CD4-positive, alpha-beta T cell (primary cell): ENCODE measurements at regions not wholly inside any gene's neighbourhood (a gene's known extent, or its start where the extent isn't known, plus 50 kb on each side); places are given as distances from the start of the nearest gene placed in this dataset.
"Not testable (repeated sequence)": the region's sequence is repeated elsewhere in the genome, so short reads cannot be mapped to it uniquely, and the experiment has no call there.

ENCODE experiments used
- ATAC-seq: fragments of 200-7000 bp; cut with Tn5 transposase; one replicate; pipeline ENCODE4 v1.10.0; 2022; ENCODE audit warnings: mild to moderate bottlenecking; ENCODE audit not compliant: poor library complexity
- CTCF ChIA-PET: fragments of 350-600 bp; sonication (Branson Sonifier 250); formaldehyde crosslinking; loops from one replicate; lab custom pipeline; 2021; ENCODE audit warnings: antibody characterized with exemption, inconsistent platforms; lab: Charles Lee
- POLR2A ChIA-PET: fragments of 350-600 bp; sonication (Branson Sonifier 250); formaldehyde crosslinking; loops from one replicate; lab custom pipeline; 2021; ENCODE audit warnings: antibody characterized with exemption, inconsistent platforms; lab: Charles Lee
- DNase-seq, 14 experiments: peaks; one replicate each; pipeline ENCODE4 v3.0.0-alpha.2; 2013 to 2020; ENCODE audit warnings: mixed read lengths in 2 of 14
- H3K27ac ChIP-seq, 2 donors: one replicate each; pipeline versions ENCODE4 v1.5.1 to v1.7.0; 2013; ENCODE audit warnings: low read length in 2 of 2, low read depth in 1 of 2, mild to moderate bottlenecking in 1 of 2
- H3K27me3 ChIP-seq, 2 experiments: 1 replicate in 1 of 2; 2 replicates in 1 of 2; pipeline versions ENCODE4 v1.6.1 to v1.7.0; 2013; ENCODE audit warnings: low read length in 2 of 2, control low read depth in 1 of 2, mild to moderate bottlenecking in 1 of 2, moderate library complexity in 1 of 2; ENCODE audit not compliant: insufficient read depth in 2 of 2, control insufficient read depth in 1 of 2
- H3K36me3 ChIP-seq: one replicate; pipeline ENCODE4 v1.6.1; 2013; ENCODE audit warnings: low read length, control low read depth; ENCODE audit not compliant: insufficient read depth
- H3K4me1 ChIP-seq: one replicate; pipeline ENCODE4 v1.6.1; 2013; ENCODE audit warnings: low read length, control low read depth; ENCODE audit not compliant: insufficient read depth
- H3K4me3 ChIP-seq: one replicate; pipeline ENCODE4 v1.5.1; 2013; ENCODE audit warnings: mild to moderate bottlenecking, low read length, moderate library complexity
- H3K9me3 ChIP-seq, 2 experiments: 1 replicate in 1 of 2; 2 replicates in 1 of 2; pipeline versions ENCODE4 v1.6.1 to v1.7.0; 2013; ENCODE audit warnings: low read length in 2 of 2, mild to moderate bottlenecking in 2 of 2, control low read depth in 1 of 2, moderate library complexity in 1 of 2; ENCODE audit not compliant: control insufficient read depth in 1 of 2, insufficient read depth in 1 of 2
- H3K27ac Mint-ChIP-seq: one replicate; pipeline ENCODE4 v1.8.0; 2020; ENCODE audit warnings: mixed read lengths
- H3K27me3 Mint-ChIP-seq: one replicate; pipeline ENCODE4 v1.8.0; 2021; ENCODE audit warnings: mixed read lengths
- H3K36me3 Mint-ChIP-seq: one replicate; pipeline ENCODE4 v1.8.0; 2021; ENCODE audit warnings: low read depth, mixed read lengths
- H3K4me1 Mint-ChIP-seq: one replicate; pipeline ENCODE4 v1.8.0; 2021; ENCODE audit warnings: low read depth, mixed read lengths
- H3K4me3 Mint-ChIP-seq: one replicate; pipeline ENCODE4 v1.8.0; 2020; ENCODE audit warnings: mild to moderate bottlenecking, mixed read lengths
- H3K9me3 Mint-ChIP-seq: one replicate; pipeline ENCODE4 v1.8.0; 2020; ENCODE audit warnings: mixed read lengths
- intact Hi-C, 2 experiments: fragments of 100-400 bp; cut with DNase I in 1 of 2; cut with micrococcal nuclease in 1 of 2; formaldehyde crosslinking; loops; one replicate each; pipeline versions ENCODE4 v1.15.1 to v1.9.0; 2023 to 2025; cut with DNase I, micrococcal nuclease
- TF ChIP-seq, protein P1 (sequence below): fragments of 200-600 bp; IDR thresholded peaks from one replicate; pipeline ENCODE4 v1.8.0; 2022; ENCODE audit warnings: antibody characterized with exemption, mild to moderate bottlenecking

DNA sequence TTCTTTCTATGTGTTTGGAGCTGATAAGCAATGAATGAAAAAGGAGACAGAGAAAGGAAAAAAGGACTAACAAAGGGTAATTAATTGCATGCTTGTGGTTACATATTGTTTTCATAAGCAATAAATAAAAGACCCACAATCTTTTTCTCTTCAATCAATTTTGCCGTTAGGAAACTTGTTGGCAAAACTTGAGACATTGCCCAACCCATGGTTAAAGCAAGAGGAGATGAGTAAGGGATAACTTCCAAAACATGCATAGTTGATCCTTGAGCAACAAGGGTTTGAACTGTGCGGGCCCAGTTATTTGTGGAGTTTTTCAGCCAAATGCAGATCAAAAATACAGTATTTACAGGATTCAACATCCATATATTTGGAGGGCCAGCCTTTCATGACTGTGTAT is 572.4 kb downstream of the AMY1C start:
- no peak overlapping the region for H3K27ac Mint-ChIP-seq
- H3K9me3 Mint-ChIP-seq = peaks cover 12% of the 10 kb centered on the region
- no peaks in the 10 kb centered on the region for H3K9me3 ChIP-seq
- no peaks in the 10 kb centered on the region for H3K4me1 Mint-ChIP-seq
- intact Hi-C loops = no loop called here
- ATAC-seq (no peak), DNase-seq (no peak)
- ChIA-PET POLR2A (no interaction called here), CTCF (interaction anchor here (0.6 kb wide), 1 partner anchor 1959 kb away, joined by 3 read pairs; no protein-coding TSS in a partner anchor)
- H3K4me1 ChIP-seq = no peaks in the 10 kb centered on the region
- no peaks in the 10 kb centered on the region for H3K27me3 ChIP-seq
- H3K36me3 ChIP-seq = no peaks in the 10 kb centered on the region
- TF ChIP-seq, protein P1, sequence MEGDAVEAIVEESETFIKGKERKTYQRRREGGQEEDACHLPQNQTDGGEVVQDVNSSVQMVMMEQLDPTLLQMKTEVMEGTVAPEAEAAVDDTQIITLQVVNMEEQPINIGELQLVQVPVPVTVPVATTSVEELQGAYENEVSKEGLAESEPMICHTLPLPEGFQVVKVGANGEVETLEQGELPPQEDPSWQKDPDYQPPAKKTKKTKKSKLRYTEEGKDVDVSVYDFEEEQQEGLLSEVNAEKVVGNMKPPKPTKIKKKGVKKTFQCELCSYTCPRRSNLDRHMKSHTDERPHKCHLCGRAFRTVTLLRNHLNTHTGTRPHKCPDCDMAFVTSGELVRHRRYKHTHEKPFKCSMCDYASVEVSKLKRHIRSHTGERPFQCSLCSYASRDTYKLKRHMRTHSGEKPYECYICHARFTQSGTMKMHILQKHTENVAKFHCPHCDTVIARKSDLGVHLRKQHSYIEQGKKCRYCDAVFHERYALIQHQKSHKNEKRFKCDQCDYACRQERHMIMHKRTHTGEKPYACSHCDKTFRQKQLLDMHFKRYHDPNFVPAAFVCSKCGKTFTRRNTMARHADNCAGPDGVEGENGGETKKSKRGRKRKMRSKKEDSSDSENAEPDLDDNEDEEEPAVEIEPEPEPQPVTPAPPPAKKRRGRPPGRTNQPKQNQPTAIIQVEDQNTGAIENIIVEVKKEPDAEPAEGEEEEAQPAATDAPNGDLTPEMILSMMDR = no peak
- no peak overlapping the region for H3K4me3 ChIP-seq
- H3K27ac ChIP-seq = no peak overlapping the region
- no peaks in the 10 kb centered on the region for H3K36me3 Mint-ChIP-seq
- H3K4me3 Mint-ChIP-seq = no peak overlapping the region
- no peaks in the 10 kb centered on the region for H3K27me3 Mint-ChIP-seq

GRCh38 chr1:104329278-104329677 is 579.6 kb downstream of the AMY1C start:
- no peak for DNase-seq

DNA sequence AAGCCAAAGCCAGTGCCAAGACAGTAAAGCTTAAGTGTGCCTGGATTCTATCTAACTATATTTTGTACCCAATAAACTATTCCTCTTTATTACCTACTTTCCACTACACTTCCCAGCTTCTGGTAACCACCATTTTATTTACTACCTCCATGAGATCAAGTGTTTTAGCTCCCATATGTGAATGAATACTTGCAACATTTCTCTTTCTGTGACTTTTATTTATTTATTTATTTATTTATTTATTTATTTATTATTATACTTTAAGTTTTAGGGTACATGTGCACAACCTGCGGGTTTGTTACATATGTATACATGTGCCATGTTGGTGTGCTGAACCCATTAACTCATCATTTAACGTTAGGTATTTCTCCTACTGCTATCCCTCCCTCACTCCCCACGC is 582.1 kb downstream of the AMY1C start:
- H3K36me3 ChIP-seq = no peaks in the 10 kb centered on the region
- TF ChIP-seq, protein P1 = no peak
- no peaks in the 10 kb centered on the region for H3K27me3 Mint-ChIP-seq
- H3K9me3 Mint-ChIP-seq = peaks cover 19% of the 10 kb centered on the region
- H3K4me1 Mint-ChIP-seq = no peaks in the 10 kb centered on the region
- DNase-seq = no peak
- no peaks in the 10 kb centered on the region for H3K27me3 ChIP-seq
- no peak overlapping the region for H3K27ac ChIP-seq
- H3K4me3 ChIP-seq = no peak overlapping the region
- intact Hi-C loops = no loop called here
- H3K36me3 Mint-ChIP-seq = no peaks in the 10 kb centered on the region
- POLR2A ChIA-PET = no interaction called here
- no peak for ATAC-seq
- CTCF ChIA-PET = no interaction called here
- no peaks in the 10 kb centered on the region for H3K4me1 ChIP-seq
- H3K9me3 ChIP-seq = peaks cover 0 to 7% of the 10 kb centered on the region in 2 experiments
- no peak overlapping the region for H3K27ac Mint-ChIP-seq
- no peak overlapping the region for H3K4me3 Mint-ChIP-seq

More at GRCh38 chr1:104329278-104329677, 579.6 kb downstream of the AMY1C start:
- intact Hi-C loops = no loop called here
- ChIA-PET CTCF (no interaction called here), POLR2A (no interaction called here)
- no peaks in the 10 kb centered on the region for H3K4me1 ChIP-seq
- H3K9me3 ChIP-seq = peaks cover 0 to 3% of the 10 kb centered on the region in 2 experiments
- H3K9me3 Mint-ChIP-seq = peaks cover 16% of the 10 kb centered on the region
- H3K27ac Mint-ChIP-seq = no peak overlapping the region
- no peaks in the 10 kb centered on the region for H3K27me3 ChIP-seq
- no peak overlapping the region for H3K4me3 Mint-ChIP-seq
- no peaks in the 10 kb centered on the region for H3K4me1 Mint-ChIP-seq
- H3K27me3 Mint-ChIP-seq = no peaks in the 10 kb centered on the region
- no peaks in the 10 kb centered on the region for H3K36me3 ChIP-seq
- TF ChIP-seq, protein P1 = no peak
- H3K27ac ChIP-seq = no peak overlapping the region
- H3K4me3 ChIP-seq = no peak overlapping the region
- no peak for ATAC-seq
- H3K36me3 Mint-ChIP-seq = no peaks in the 10 kb centered on the region

- CTCF ChIA-PET, DNase-seq, H3K36me3 Mint-ChIP-seq, H3K4me3 Mint-ChIP-seq, H3K4me1 ChIP-seq, H3K27ac ChIP-seq, H3K4me1 Mint-ChIP-seq, H3K27me3 Mint-ChIP-seq, H3K27ac Mint-ChIP-seq, H3K27me3 ChIP-seq, POLR2A ChIA-PET, ATAC-seq, H3K36me3 ChIP-seq, intact Hi-C loops, H3K4me3 ChIP-seq: not testable (repeated sequence)
- H3K9me3 ChIP-seq = peaks cover 0 to 13% of the 10 kb centered on the region in 2 experiments
- H3K9me3 Mint-ChIP-seq = peaks cover 26% of the 10 kb centered on the region
Measured at GRCh38 chr1:104337927-104338326, 588.2 kb downstream of the AMY1C start.
